Activated gamma-delta T cell treated with Interleukin-2 at 50 U/mL for 16 hours (primary cell): ENCODE measurements at regions not wholly inside any gene's neighbourhood (a gene's known extent, or its start where the extent isn't known, plus 50 kb on each side); places are given as distances from the start of the nearest gene placed in this dataset.

ENCODE experiments used
- DNase-seq: peaks from one replicate; pipeline ENCODE4 v3.0.0-alpha.2; 2020

GRCh38 chr17:68740555-68741447 lies 139.6 kb upstream of the FAM20A start:
- DNase-seq: no peak

- no peak for DNase-seq
Measured at GRCh38 chr17:68737761-68738443, 136.7 kb upstream of the FAM20A start.

GRCh38 chr17:68734931-68735330 lies 133.8 kb upstream of the FAM20A start:
- no peak for DNase-seq

- no peak for DNase-seq
Measured at GRCh38 chr17:68734187-68734900, 133.2 kb upstream of the FAM20A start.

- no peak for DNase-seq
Measured at GRCh38 chr17:68733241-68734176, 132.3 kb upstream of the FAM20A start.

GRCh38 chr17:68732301-68732749 lies 131.2 kb upstream of the FAM20A start:
- no peak for DNase-seq

GRCh38 chr17:68731465-68731864 lies 130.3 kb upstream of the FAM20A start:
- no peak for DNase-seq

GRCh38 chr17:68719431-68719830 lies 118.3 kb upstream of the FAM20A start:
- no peak for DNase-seq

GRCh38 chr17:68718926-68719325 lies 117.8 kb upstream of the FAM20A start:
- DNase-seq: no peak

- DNase-seq: no peak
Measured at GRCh38 chr17:68718465-68718864, 117.3 kb upstream of the FAM20A start.

- DNase-seq: no peak
Measured at GRCh38 chr17:68714676-68715075, 113.5 kb upstream of the FAM20A start.

GRCh38 chr17:68711858-68712257 lies 110.7 kb upstream of the FAM20A start:
- no peak for DNase-seq

- DNase-seq: no peak
Measured at GRCh38 chr17:68710976-68711375, 109.8 kb upstream of the FAM20A start.

GRCh38 chr17:68710035-68710780 lies 109.0 kb upstream of the FAM20A start:
- DNase-seq: no peak

GRCh38 chr17:68709461-68709860 lies 108.3 kb upstream of the FAM20A start:
- no peak for DNase-seq

- DNase-seq: no peak
Measured at GRCh38 chr17:68707031-68707430, 105.9 kb upstream of the FAM20A start.

GRCh38 chr17:68706356-68706920 lies 105.3 kb upstream of the FAM20A start:
- no peak for DNase-seq

- DNase-seq: no peak
Measured at GRCh38 chr17:68705714-68706076, 104.5 kb upstream of the FAM20A start.

GRCh38 chr17:68704871-68705713 lies 103.9 kb upstream of the FAM20A start:
- no peak for DNase-seq

GRCh38 chr17:68701046-68701445 lies 99.9 kb upstream of the FAM20A start:
- no peak for DNase-seq
